ENCODE measurements at regions not wholly inside any gene's neighbourhood (a gene's known extent, or its start where the extent isn't known, plus 50 kb on each side); places are given as distances from the start of the nearest gene placed in this dataset.
A peak's percentile ranks its signal among the peaks of the same experiment; 100 is the strongest.

GRCh38 chr16:11447272-11447671 is 102.0 kb downstream of the RMI2 start:
- DNase-seq, result no peak

DNA sequence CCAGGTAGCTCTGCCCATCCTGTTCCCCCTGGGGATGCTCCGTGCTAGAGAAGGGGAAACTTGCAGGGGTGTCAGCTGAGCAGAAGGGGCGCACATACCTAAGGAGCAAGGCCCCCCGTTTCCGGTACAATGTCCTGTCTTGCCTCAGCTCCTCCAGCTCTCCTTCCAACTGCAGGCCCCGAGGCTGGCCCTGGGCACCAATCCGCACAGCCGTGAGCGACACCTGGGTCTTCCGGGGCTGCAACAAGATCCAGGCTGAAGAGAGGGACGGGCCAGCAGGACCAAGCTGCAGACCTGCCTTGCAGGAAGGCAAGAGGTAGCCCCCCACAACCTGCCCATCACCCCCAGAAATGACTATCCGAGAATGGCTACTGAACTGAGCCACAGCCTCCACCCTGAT is 102.6 kb downstream of the RMI2 start:
- no peak for DNase-seq

DNA sequence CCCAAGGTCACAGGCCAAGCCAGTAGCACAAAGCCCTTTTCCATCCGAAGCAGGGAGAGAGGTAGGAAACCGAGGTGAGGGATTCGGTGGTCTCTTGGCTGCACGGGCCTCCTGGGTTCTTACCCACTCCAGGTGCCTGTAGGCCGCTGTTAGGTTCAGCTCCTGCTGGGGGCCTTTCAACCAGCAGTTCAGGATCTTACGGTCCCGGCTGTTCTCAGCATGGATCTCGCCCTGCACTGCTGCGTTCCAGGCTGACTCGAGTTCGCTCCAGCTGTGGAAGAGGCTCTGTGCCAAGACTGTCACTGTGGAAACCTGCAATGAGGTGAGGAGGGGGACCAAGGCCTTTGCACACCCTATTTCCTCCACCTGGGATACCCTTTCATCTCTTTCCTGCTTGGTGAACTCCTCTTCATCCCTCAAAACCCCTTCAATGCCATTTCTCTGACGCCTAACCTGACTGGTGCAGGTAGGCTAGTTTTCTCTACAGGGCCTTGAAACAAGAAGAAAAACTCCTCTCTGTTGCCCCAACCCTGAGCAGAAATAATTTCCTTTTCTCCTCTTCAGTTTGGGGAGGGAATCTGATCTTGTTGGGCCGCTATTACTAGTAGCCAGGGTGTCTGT is 103.6 kb downstream of the RMI2 start:
- DNase-seq, result no peak

DNA sequence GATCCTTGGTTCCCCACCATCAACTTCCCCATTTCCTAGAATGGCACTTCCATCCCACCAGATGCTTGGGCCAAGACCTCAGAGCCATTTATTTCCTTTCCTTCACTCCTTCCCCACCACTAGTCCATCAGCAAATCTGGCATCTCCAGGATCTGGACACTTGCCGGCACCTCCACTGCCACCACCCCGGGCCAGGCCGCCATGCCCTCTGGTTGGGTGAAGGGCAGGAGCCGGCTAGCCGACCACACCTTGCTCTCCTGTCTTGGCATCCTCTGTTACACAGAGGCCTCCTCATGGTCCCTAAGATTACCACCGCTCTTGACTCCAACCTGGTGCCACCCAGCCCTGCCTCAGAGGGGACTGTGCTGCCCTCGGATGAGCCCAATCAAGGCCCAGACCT is 104.5 kb downstream of the RMI2 start:
- no peak for DNase-seq

DNA sequence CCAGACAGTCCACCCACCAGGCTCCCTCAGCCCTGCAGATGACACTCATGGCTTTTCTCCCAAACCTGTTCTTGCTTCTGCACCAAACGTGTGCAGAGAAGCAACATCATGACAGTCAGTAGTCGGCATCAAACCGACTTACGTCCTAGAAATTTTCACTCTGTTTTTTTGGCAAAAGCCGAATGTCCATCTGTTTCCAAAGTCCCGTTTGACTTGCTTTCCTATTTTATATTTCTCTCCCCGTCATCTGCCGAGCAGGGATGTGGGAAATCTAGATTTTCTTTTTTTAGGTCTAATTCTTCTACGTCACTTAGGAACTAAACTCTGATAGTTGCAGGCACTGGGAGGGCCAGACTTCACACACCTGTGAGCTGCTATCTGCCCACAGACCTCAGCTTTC is 104.9 kb downstream of the RMI2 start:
- no peak for DNase-seq

- DNase-seq, result no peak
Observed at GRCh38 chr16:11452298-11452697, 107.0 kb downstream of the RMI2 start.

GRCh38 chr16:11452746-11453389 is 107.6 kb downstream of the RMI2 start:
- peak; percentile 43 for DNase-seq

GRCh38 chr16:11456741-11457140 is 111.5 kb downstream of the RMI2 start:
- no peak for DNase-seq

DNA sequence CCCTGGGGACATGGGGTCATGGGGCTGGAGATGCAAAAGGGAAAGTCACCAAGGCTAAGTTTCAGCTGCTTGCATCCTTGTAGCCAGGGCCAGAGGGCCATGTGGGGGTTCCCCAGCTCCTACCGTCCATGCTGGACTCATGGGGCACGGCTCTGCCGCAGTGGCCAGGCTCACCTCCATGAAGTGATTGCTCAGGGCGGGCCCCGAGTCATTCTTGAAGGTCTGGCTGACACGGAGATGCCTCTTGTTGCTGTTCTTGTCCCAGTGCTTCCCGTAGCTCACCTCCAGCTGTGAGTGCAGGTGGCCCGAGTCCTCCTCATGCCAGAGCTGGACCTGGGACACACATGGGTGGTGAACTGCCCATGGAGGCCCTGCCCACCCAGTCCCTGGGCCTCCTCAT is 114.5 kb downstream of the RMI2 start:
- DNase-seq, result no peak

- DNase-seq, result no peak
Observed at GRCh38 chr16:11460820-11461594, 115.7 kb downstream of the RMI2 start.

GRCh38 chr16:11461595-11461990 is 116.3 kb downstream of the RMI2 start:
- no peak for DNase-seq

GRCh38 chr16:11462036-11462435 is 116.8 kb downstream of the RMI2 start:
- no peak for DNase-seq

GRCh38 chr16:11462861-11463260 is 117.6 kb downstream of the RMI2 start:
- no peak for DNase-seq

GRCh38 chr16:11464241-11464640 is 119.0 kb downstream of the RMI2 start:
- no peak for DNase-seq

GRCh38 chr16:11465675-11466074 is 120.4 kb downstream of the RMI2 start:
- no peak for DNase-seq

DNA sequence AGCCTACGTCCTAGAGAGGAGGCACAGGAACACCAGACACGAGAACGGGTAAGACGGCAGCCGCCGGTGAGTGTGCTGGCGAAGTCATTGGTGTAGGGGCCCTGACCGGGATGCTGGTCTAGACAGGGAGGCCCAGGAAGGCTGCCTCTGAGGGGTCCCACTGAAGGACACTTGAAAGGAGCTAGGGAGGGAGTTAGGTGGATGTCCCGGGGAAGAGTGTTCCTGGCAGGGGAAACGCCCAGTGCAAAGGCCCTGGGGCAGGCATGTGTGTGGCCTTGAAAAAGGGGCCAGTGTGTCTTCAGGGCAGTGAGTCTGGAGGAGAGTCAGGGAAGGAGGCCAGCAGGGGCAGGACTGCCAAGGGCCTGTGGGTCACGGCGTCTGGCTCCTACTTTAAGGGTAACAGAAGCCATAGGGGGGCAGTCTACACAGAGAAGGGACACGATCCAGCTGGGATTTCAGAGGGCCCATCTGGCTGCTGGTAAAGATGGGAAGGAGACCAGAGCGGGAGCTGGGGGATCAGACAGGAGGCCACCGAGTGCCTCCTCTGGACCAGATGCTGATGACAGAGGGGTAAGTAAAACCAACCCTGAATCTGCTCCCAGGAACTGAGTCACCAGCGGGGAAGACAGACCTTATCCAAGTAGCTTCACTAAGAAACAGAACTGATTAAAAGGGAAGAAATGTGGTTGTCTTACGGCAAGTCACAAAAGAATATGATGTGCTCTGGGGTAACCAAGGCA is 115.9 kb downstream of the LITAF start:
- DNase-seq, result no peak

GRCh38 chr16:11471548-11471947 is 115.2 kb downstream of the LITAF start:
- no peak for DNase-seq

GRCh38 chr16:11472410-11472809 is 114.3 kb downstream of the LITAF start:
- DNase-seq, result no peak

DNA sequence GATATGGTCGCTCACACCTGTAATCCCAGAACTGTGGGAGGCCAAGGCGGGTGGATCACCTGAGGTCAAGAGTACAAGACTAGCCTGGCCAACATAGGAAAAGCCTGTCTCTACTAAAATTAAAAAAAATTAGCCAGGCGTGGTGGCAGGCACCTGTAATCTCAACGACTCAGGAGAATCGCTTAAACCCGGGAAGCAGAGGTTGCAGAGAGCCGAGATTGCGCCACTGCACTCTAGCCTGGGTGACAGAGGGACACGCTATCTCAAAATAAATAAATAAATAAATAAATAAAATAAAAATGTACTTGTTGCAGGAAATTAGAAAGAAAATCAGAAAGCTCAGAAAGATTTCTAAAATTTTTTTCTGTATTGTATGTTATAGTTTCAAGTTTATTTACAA is 113.9 kb downstream of the LITAF start:
- DNase-seq, result no peak

GRCh38 chr16:11473728-11474127 is 113.0 kb downstream of the LITAF start:
- DNase-seq, result no peak

GRCh38 chr16:11474617-11475291 is 112.0 kb downstream of the LITAF start:
- DNase-seq, result no peak

- DNase-seq, result no peak
Observed at GRCh38 chr16:11475896-11476630, 110.7 kb downstream of the LITAF start.
